ENCODE measurements at regions not wholly inside any gene's neighbourhood (a gene's known extent, or its start where the extent isn't known, plus 50 kb on each side); places are given as distances from the start of the nearest gene placed in this dataset.
"Not testable (repeated sequence)": the region's sequence is repeated elsewhere in the genome, so short reads cannot be mapped to it uniquely, and the experiment has no call there.

- no peak for DNase-seq (ENCODE audit: low read depth)
Measured at GRCh38 chr13:58202099-58202498, 570.6 kb downstream of the PCDH17 start.

DNA sequence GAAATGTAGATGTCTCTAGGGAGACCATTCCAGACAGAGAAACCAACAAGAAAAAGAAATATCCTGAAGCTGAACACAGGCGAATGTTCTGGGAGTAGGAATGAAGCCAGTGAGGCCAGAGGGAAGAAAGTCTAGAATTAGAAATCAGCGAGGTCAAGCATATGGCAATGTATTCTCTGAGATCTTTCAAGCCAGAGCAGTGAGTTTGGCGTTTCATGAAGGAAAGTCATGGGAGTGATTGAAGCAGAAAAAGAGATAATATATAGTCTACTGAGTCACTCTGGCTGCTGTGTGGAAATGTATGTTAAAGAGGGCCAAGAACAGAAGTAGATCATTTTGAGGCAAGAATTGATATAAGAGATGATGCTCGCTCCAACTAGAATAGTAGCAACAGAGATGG lies 576.0 kb downstream of the PCDH17 start:
- DNase-seq (ENCODE audit: low read depth), result no peak

GRCh38 chr13:58235454-58235853 lies 603.9 kb downstream of the PCDH17 start:
- DNase-seq (ENCODE audit: low read depth), result no peak

GRCh38 chr13:58238972-58239773 lies 607.6 kb downstream of the PCDH17 start:
- DNase-seq (ENCODE audit: low read depth), result no peak

GRCh38 chr13:58239774-58240268 lies 608.3 kb downstream of the PCDH17 start:
- no peak for DNase-seq (ENCODE audit: low read depth)

DNA sequence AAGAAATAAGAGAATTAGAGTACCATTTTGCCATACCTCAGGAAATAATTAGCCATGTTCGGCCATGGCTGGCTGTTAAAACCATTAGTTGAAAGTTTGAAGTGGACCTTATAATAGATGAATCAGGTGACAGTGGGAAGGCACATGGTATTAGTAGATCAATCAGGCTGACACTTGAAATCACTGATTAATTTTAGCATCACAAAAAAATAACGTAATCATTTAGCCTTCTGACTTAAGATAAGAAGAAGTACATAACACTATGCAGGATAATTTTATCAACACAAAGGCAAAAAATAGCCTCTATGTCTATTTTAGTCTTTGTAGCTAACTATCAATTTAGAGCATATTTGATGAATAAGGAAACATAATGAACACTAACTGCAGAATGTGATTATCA lies 615.5 kb downstream of the PCDH17 start:
- no peak for DNase-seq (ENCODE audit: low read depth)

- no peak for DNase-seq (ENCODE audit: low read depth)
Measured at GRCh38 chr13:58254943-58255342, 623.4 kb downstream of the PCDH17 start.

DNA sequence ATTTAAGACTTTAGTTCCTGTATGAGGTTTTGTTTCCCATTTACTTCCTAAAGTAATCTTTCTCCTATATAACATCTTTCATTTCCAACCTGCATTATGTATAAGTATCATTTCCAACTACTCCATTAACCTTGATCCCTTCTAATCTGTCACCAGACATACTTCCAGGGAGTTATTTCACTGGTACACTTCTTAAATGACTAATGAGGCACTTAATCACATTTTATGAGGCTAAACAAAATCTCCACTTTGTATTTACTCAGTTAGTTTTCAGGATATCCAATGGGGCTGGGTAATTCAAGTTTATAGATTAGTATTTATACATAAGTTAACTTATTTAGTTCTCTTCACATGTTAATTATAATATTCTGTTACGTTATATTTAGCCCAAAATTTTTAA lies 634.7 kb downstream of the PCDH17 start:
- DNase-seq (ENCODE audit: low read depth), result no peak

GRCh38 chr13:58298556-58299135 lies 667.1 kb downstream of the PCDH17 start:
- DNase-seq (ENCODE audit: low read depth), result no peak

DNA sequence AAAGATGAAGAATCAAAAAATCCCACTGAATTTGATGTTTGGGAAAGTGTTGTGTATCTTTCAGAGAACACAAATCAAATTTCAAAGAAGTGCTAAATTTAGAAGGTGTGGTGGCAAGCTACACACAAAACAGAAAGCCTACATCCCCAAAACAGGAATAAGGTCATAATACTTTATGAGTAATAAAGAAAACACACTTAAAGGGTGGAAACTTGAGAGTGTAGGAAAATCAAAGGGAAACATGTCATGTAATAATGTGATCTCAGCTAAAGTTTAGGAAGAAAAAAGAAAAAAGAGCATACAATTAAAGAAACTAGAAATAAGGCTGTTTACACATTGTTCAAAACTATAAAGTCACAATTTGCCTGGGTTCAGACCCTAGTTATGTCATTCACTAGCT lies 668.7 kb downstream of the PCDH17 start:
- no peak for DNase-seq (ENCODE audit: low read depth)

DNA sequence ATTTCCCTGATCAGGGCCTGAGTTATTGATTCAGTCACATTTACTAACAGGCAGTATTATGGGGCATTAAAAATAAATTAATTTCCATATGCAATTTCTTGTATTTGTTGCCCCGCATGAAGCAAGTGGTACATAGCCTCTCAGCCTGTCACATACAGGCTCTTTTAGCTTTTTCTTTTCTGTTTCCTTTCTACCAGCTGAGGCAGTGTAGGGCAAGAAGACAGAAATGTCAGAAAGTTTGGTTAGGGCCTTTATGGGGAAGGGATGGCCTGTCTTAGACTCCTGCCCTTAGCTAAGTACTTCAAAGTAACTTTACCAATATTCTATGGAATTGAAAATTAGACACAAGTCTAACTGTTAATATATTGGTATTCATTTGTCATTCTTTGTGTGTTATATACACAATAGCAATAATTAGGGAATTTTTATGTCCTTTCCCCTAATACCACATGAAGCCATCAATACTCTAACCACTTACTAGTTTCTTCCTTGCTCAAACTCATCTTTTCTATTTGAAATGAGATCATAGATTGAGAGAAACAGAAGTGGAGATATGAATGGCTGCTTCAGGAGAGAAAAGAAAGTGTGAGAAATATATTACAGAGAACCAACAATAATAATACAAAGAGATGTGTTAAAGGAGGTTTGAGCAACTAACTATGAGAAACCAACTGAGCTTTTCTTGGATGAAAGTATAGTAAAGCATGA lies 669.6 kb downstream of the PCDH17 start:
- DNase-seq (ENCODE audit: low read depth), result no peak

DNA sequence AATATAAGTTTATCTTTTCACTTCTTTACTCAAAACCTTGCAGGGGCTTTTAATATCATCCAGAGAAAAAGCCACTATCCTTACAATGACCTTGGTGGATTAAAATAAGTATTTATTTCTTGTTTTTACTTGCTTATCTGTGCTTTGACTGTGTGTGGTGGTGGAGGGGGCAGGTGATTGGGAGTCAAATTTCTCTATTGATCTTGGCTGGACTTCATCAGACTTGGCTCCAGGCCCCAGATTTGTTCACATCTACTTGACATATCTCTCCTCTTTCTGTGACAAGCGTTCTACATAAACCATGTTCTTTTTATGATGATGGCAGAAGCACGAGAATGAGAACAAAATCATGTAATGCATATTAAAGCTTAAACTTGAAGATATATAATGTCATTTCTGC lies 670.8 kb downstream of the PCDH17 start:
- DNase-seq (ENCODE audit: low read depth), result no peak

DNA sequence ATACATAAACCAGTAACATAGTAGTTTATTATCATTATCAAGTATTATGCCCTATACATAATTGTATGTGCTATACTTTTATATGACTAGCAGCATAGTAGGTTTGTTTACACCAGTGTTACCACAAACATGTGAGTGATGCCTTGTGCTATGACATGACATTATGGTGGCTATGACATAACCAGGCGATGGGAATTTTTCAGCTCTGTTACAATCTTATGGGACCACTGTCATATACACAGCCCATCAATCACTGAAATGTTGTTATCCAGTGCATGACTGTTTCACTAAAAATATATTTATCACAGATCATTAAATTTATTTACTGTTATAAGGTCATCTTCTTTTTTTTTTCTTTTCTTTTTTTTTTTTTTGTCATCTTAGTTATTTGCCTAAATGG lies 674.5 kb downstream of the PCDH17 start:
- no peak for DNase-seq (ENCODE audit: low read depth)

GRCh38 chr13:58313219-58313618 lies 681.7 kb downstream of the PCDH17 start:
- no peak for DNase-seq (ENCODE audit: low read depth)

- DNase-seq (ENCODE audit: low read depth), result no peak
Measured at GRCh38 chr13:58318495-58319167, 687.1 kb downstream of the PCDH17 start.

- DNase-seq (ENCODE audit: low read depth), result no peak
Measured at GRCh38 chr13:58324161-58324560, 692.6 kb downstream of the PCDH17 start.

GRCh38 chr13:58329746-58330145 lies 698.2 kb downstream of the PCDH17 start:
- no peak for DNase-seq (ENCODE audit: low read depth)

DNA sequence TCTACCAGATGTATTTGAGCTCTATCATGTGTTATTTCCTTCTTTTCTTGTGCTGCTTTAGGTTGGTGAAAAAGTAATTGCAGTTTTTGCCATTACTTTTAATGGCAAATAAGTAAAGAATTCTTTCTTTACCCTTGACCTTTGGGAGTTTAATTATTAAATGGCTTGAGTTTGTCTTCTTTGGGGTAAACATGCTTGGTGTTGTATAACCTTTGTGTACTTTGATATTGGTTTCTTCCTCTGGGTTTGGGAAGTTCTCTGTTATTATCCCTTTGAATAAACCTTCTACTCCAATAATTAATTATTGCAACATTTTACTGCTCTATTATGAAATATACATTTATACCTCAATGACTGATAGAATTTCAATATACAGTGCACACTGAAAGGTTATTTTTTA lies 709.4 kb downstream of the PCDH17 start:
- DNase-seq (ENCODE audit: low read depth), result no peak

DNA sequence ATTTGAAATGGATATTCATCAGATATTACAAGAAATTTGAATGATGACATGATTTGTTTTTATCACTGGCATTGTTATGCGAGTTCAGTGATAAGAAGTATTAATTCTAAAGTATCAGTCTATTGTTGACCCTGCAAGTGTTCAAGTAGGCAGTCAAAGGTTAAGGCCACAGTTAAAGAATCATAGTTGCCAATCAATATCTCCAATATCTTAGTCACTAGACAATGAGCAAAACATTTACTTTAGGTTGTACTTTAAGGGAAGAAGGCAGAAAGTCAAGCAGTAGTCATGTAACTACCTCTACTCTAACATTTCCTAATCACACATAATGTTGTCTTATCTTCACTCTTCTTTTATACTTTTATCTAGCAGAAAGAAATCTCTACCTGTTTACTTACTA lies 709.8 kb downstream of the PCDH17 start:
- DNase-seq (ENCODE audit: low read depth), result no peak

DNA sequence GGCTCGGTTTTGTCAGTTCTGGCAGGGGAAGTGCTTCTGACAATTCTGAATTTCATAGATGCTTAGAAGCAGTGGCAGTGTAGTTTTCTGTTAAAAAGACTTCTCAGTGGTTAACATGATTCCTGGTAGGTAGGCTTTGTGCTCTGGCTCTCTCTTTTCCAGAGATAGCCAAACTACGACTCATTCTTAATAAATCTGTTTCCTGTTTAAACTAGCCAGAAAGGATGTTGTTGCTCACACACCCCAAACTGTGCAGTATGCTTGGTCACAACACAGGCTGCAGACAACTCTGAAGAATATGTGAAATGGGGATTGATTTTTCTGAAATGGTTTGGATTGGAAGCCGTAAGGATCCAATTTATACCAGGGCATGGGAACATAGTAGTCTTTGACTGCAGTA lies 711.5 kb downstream of the PCDH17 start:
- DNase-seq (ENCODE audit: low read depth), result no peak

GRCh38 chr13:58352100-58352499 lies 720.6 kb downstream of the PCDH17 start:
- not testable (repeated sequence) for DNase-seq (ENCODE audit: low read depth)

GRCh38 chr13:58369936-58370335 lies 738.4 kb downstream of the PCDH17 start:
- DNase-seq (ENCODE audit: low read depth), result no peak

DNA sequence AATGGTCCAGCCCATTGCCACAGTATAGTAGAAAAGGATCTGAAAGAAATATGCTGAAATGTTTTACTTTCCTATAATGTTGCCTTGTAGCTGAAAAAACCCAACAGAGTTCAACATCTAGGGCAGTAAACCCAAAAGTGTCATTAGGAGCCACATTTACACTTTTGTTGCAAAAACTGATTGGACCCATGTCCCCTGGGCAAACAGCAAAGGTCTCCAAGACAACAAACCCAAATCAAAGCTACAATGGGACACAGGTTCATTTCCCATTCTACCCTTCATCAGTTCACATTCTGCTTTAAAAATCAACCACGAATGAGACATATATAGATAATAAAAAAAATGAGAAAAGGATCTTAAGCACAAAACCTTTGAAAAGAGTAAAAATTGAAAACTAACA lies 744.8 kb downstream of the PCDH17 start:
- no peak for DNase-seq (ENCODE audit: low read depth)

Data from activated T-helper 1 cell treated with Interleukin-2 at 50 U/mL for 16 hours (primary cell).